VCaP (cell line): ENCODE measurements at regions not wholly inside any gene's neighbourhood (a gene's known extent, or its start where the extent isn't known, plus 50 kb on each side); places are given as distances from the start of the nearest gene placed in this dataset.

ENCODE experiments used
- H3K27ac ChIP-seq: fragments of 450-650 bp; 2 replicates; pipeline ENCODE4 v1.5.1; 2017
- CTCF ChIP-seq: fragments of 450-650 bp; conservative IDR thresholded peaks from 2 replicates; pipeline ENCODE4 v1.5.1; 2017; ENCODE audit warnings: mild to moderate bottlenecking, moderate library complexity

- no peak for TF ChIP-seq CTCF
- H3K27ac ChIP-seq, result no peak overlapping the region
These were observed 125.0 kb upstream of the DYRK2 start for GRCh38 chr12:67523538-67523937.

- TF ChIP-seq CTCF, result no peak
These were observed 123.5 kb upstream of the DYRK2 start for GRCh38 chr12:67524861-67525616.

GRCh38 chr12:67525617-67525884 lies 123.0 kb upstream of the DYRK2 start:
- H3K27ac ChIP-seq, result no peak overlapping the region
- TF ChIP-seq CTCF, result no peak

More at GRCh38 chr12:67524861-67525616, 123.5 kb upstream of the DYRK2 start:
- no peak overlapping the region for H3K27ac ChIP-seq

- no peak overlapping the region for H3K27ac ChIP-seq
- TF ChIP-seq CTCF, result no peak
These were observed 122.4 kb upstream of the DYRK2 start for GRCh38 chr12:67526129-67526528.

GRCh38 chr12:67531051-67531450 lies 117.5 kb upstream of the DYRK2 start:
- H3K27ac ChIP-seq, result no peak overlapping the region
- no peak for TF ChIP-seq CTCF

GRCh38 chr12:67531501-67531900 lies 117.0 kb upstream of the DYRK2 start:
- TF ChIP-seq CTCF, result no peak
- H3K27ac ChIP-seq, result no peak overlapping the region

GRCh38 chr12:67533159-67533558 lies 115.4 kb upstream of the DYRK2 start:
- no peak for TF ChIP-seq CTCF
- no peak overlapping the region for H3K27ac ChIP-seq
